Keratinocyte (primary cell): ENCODE measurements at regions not wholly inside any gene's neighbourhood (a gene's known extent, or its start where the extent isn't known, plus 50 kb on each side); places are given as distances from the start of the nearest gene placed in this dataset.

ENCODE experiments used
- DNase-seq: peaks from one replicate; pipeline ENCODE4 v3.0.0-alpha.2; 2011; ENCODE audit warnings: low read depth, missing footprints, low spot score
- FAIRE-seq: peaks from 2 replicates; lab custom pipeline; 2011; peaks lifted over from hg19 to GRCh38; lab: Jason Lieb, UNC
- H2AFZ ChIP-seq: 2 replicates; pipeline ENCODE4 v1.6.0; 2012; ENCODE audit warnings: low read length, control low read depth, inconsistent platforms; ENCODE audit not compliant: control insufficient read depth
- H3K27ac ChIP-seq: 2 replicates; pipeline ENCODE4 v1.5.1; 2011; ENCODE audit warnings: low read length; ENCODE audit not compliant: control insufficient read depth, insufficient read depth
- H3K27me3 ChIP-seq: 3 replicates; pipeline ENCODE4 v1.6.0; 2011; ENCODE audit warnings: low read length; ENCODE audit not compliant: control insufficient read depth, insufficient read depth; ENCODE audit errors: extremely low read depth
- H3K36me3 ChIP-seq, 2 experiments: 2 replicates in 1 of 2; 3 replicates in 1 of 2; pipeline ENCODE4 v1.5.1; 2011; ENCODE audit warnings: low read length in 2 of 2, mild to moderate bottlenecking in 1 of 2; ENCODE audit not compliant: control insufficient read depth in 2 of 2, insufficient read depth in 2 of 2; ENCODE audit errors: extremely low read depth in 1 of 2
- H3K4me1 ChIP-seq: 3 replicates; pipeline ENCODE4 v1.5.1; 2011; ENCODE audit warnings: low read length; ENCODE audit not compliant: control insufficient read depth, insufficient read depth; ENCODE audit errors: extremely low read depth
- H3K4me2 ChIP-seq: 3 replicates; pipeline ENCODE4 v1.6.0; 2011; ENCODE audit warnings: low read depth, low read length; ENCODE audit not compliant: control insufficient read depth, insufficient read depth; ENCODE audit errors: extremely low read depth
- H3K4me3 ChIP-seq, 3 experiments: fragments of 200-600 bp in 1 of 3; sonication (generic) in 1 of 3; 2 replicates in 2 of 3; 3 replicates in 1 of 3; pipeline ENCODE4 v1.5.1; 2011 to 2016; ENCODE audit warnings: low read length in 3 of 3, mild to moderate bottlenecking in 3 of 3, control low read depth in 2 of 3, inconsistent platforms in 1 of 3, low read depth in 1 of 3, mixed read lengths in 1 of 3, mixed run types in 1 of 3, moderate library complexity in 1 of 3; ENCODE audit not compliant: control insufficient read depth in 2 of 3, insufficient read depth in 2 of 3; ENCODE audit errors: extremely low read depth in 1 of 3
- H3K79me2 ChIP-seq: 2 replicates; pipeline ENCODE4 v1.6.0; 2012; ENCODE audit warnings: low read length; ENCODE audit not compliant: control insufficient read depth, insufficient read depth
- H3K9ac ChIP-seq: 3 replicates; pipeline ENCODE4 v1.6.0; 2011; ENCODE audit warnings: low read length; ENCODE audit not compliant: control insufficient read depth, insufficient read depth; ENCODE audit errors: extremely low read depth
- H3K9me1 ChIP-seq: 3 replicates; pipeline ENCODE4 v1.6.0; 2011; ENCODE audit warnings: low read length; ENCODE audit not compliant: control insufficient read depth, insufficient read depth; ENCODE audit errors: extremely low read depth
- H3K9me3 ChIP-seq: 2 replicates; pipeline ENCODE4 v1.5.1; 2012; ENCODE audit warnings: low read depth, low read length; ENCODE audit not compliant: control insufficient read depth
- H4K20me1 ChIP-seq: 3 replicates; pipeline ENCODE4 v1.6.0; 2011; ENCODE audit warnings: low read length; ENCODE audit not compliant: control insufficient read depth, insufficient read depth; ENCODE audit errors: extremely low read depth
- EZH2 ChIP-seq: IDR thresholded peaks from one replicate; pipeline ENCODE4 v1.6.1; 2012; ENCODE audit warnings: inconsistent platforms, mild to moderate bottlenecking, low read length, moderate library complexity
- dilution Hi-C: fragments of 300-500 bp; cut with MboI; formaldehyde crosslinking; loops from one replicate; pipeline ENCODE4 v1.7.0; 2020; ENCODE audit warnings: low sequenced_read_pairs; ENCODE audit not compliant: extremely low pct_ligation_motif_present
- TF ChIP-seq, protein P1 (sequence below), 3 experiments: IDR thresholded peaks in 1 of 3; conservative IDR thresholded peaks in 1 of 3; optimal IDR thresholded peaks in 1 of 3; 2 replicates in 2 of 3; 3 replicates in 1 of 3; pipeline versions ENCODE3 to v1.5.1; 2011; ENCODE audit warnings: low read length in 3 of 3, mild to moderate bottlenecking in 3 of 3, moderate library complexity in 2 of 3, control low read depth in 1 of 3, inconsistent platforms in 1 of 3; ENCODE audit not compliant: insufficient read depth in 2 of 3; ENCODE audit errors: extremely low read depth in 1 of 3

DNA sequence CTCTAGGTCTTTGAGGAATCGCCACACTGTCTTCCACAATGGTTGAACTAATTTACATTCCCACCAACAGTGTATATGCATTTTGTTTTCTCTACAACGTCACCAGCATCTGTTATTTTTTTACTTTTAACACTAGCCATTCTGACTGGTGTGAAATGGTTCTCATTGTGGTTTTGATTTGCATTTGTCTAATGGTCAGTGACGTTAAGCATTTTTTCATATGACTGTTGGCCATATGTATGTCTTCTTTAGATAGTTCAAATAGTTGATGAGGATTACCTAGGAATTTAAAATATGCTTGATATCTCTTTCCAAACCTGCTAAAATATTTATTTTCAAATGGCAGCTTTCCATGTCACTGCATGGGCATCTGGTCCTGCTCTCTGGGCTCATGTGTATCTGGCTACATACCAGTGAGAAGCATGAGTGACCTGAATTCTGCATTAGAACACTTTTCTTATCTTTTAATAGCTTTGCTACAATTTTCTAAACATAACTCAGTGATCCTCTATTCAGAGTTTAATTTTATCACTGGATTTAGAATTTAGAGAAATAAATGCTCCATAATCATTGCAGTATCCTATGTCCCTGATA is 95.8 kb upstream of the ADAMTS16 start:
- FAIRE-seq, result no peak
- H3K27me3 ChIP-seq, result no peaks in the 10 kb centered on the region

DNA sequence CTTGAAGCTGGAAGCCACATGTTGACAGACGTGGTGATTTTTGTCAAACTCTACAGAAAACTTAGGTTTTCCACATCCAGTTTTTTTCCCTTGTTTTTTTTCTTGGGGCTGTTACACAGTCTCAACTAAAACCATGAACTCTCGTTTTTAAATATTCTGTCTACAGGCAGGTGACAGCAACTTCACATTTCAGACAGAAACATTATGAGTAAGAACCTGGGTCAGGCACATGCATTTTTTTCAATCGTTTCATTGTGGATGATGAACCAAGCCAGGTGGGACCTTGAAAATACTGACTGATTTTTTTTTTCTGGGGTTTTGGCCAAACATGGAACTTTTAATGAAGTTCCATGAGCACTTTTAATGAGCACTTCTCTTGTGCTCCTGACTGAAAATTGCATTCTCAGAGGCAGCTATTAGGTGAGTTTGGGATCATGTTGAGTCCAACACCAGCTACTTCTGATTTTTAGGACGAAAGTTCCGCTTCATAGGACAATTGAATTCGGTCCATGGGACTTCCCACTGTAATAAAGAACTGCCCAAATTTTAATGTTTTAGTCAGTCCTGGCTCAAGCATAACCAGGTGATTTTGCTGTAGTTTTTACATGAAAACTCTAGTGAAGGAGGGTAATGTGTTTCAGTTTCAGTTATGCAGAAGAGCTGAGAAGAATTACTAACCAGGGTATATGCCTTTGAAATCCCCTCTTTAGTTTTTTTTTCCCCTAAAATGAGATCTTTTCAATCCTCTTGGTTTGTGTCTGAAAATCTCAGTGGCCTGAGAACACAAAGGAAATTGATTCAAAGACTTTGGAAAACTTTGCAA is 93.2 kb upstream of the ADAMTS16 start:
- no peaks in the 10 kb centered on the region for H3K36me3 ChIP-seq
- no peaks in the 10 kb centered on the region for H4K20me1 ChIP-seq
- H2AFZ ChIP-seq, result no peak overlapping the region
- no peak overlapping the region for H3K27ac ChIP-seq
- DNase-seq (no peak), FAIRE-seq (no peak)
- H3K4me3 ChIP-seq, result no peak overlapping the region
- no peaks in the 10 kb centered on the region for H3K79me2 ChIP-seq
- H3K4me2 ChIP-seq, result no peak overlapping the region
- dilution Hi-C loops, result no loop called here
- no peaks in the 10 kb centered on the region for H3K4me1 ChIP-seq
- no peaks in the 10 kb centered on the region for H3K9me3 ChIP-seq
- TF ChIP-seq, protein P1, sequence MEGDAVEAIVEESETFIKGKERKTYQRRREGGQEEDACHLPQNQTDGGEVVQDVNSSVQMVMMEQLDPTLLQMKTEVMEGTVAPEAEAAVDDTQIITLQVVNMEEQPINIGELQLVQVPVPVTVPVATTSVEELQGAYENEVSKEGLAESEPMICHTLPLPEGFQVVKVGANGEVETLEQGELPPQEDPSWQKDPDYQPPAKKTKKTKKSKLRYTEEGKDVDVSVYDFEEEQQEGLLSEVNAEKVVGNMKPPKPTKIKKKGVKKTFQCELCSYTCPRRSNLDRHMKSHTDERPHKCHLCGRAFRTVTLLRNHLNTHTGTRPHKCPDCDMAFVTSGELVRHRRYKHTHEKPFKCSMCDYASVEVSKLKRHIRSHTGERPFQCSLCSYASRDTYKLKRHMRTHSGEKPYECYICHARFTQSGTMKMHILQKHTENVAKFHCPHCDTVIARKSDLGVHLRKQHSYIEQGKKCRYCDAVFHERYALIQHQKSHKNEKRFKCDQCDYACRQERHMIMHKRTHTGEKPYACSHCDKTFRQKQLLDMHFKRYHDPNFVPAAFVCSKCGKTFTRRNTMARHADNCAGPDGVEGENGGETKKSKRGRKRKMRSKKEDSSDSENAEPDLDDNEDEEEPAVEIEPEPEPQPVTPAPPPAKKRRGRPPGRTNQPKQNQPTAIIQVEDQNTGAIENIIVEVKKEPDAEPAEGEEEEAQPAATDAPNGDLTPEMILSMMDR (optimal IDR thresholded peaks at IDR 0.05 in 1 of 3, IDR thresholded peaks at IDR 0.05 in 1 of 3, conservative IDR thresholded peaks at IDR 0.05 in 1 of 3; ENCODE audit: extremely low read depth in 1 of 3, insufficient read depth in 2 of 3, low read length in 3 of 3), result no peak
- no peak for TF ChIP-seq EZH2
- no peak overlapping the region for H3K9ac ChIP-seq
- no peaks in the 10 kb centered on the region for H3K9me1 ChIP-seq
- H3K27me3 ChIP-seq, result no peaks in the 10 kb centered on the region

More for the DNA sequence above, 95.8 kb upstream of the ADAMTS16 start:
- Histone ChIP-seq H3K36me3 (no peaks in the 10 kb centered on the region), H3K9me3 (no peaks in the 10 kb centered on the region), H4K20me1 (no peaks in the 10 kb centered on the region), H2AFZ (no peak overlapping the region), H3K79me2 (no peaks in the 10 kb centered on the region), H3K27ac (no peak overlapping the region), H3K9ac (no peak overlapping the region), H3K9me1 (no peaks in the 10 kb centered on the region), H3K4me2 (no peak overlapping the region), H3K4me1 (no peaks in the 10 kb centered on the region), H3K4me3 (no peak overlapping the region)
- no peak for TF ChIP-seq EZH2
- TF ChIP-seq, protein P1 (optimal IDR thresholded peaks at IDR 0.05 in 1 of 3, IDR thresholded peaks at IDR 0.05 in 1 of 3, conservative IDR thresholded peaks at IDR 0.05 in 1 of 3; ENCODE audit: extremely low read depth in 1 of 3, insufficient read depth in 2 of 3, low read length in 3 of 3), result no peak
- no peak for DNase-seq
- dilution Hi-C loops, result no loop called here
